ENCODE measurements at regions not wholly inside any gene's neighbourhood (a gene's known extent, or its start where the extent isn't known, plus 50 kb on each side); places are given as distances from the start of the nearest gene placed in this dataset.

GRCh38 chr1:213429642-213430041 lies 378.6 kb downstream of the RPS6KC1 start:
- no peak for ATAC-seq
- TF ChIP-seq ZC3H10 (CRISPR knock-in tag; IDR thresholded peaks at IDR 0.05): no peak
- TF ChIP-seq TSHZ2 (CRISPR knock-in tag; IDR thresholded peaks at IDR 0.05): peak; percentile 56; the same call in 1 of the 2 replicates
- TF ChIP-seq OSR1 (CRISPR knock-in tag; IDR thresholded peaks at IDR 0.05): no peak
- TF ChIP-seq TOX (CRISPR knock-in tag; IDR thresholded peaks at IDR 0.05; ENCODE audit: borderline replicate concordance): no peak
- TF ChIP-seq ESRRG (CRISPR knock-in tag; IDR thresholded peaks at IDR 0.05): no peak
- peak; percentile 57; the same call in 1 of the 2 replicates for TF ChIP-seq BACH2 (CRISPR knock-in tag; IDR thresholded peaks at IDR 0.05; ENCODE audit: borderline replicate concordance)
- TF ChIP-seq, protein P1, sequence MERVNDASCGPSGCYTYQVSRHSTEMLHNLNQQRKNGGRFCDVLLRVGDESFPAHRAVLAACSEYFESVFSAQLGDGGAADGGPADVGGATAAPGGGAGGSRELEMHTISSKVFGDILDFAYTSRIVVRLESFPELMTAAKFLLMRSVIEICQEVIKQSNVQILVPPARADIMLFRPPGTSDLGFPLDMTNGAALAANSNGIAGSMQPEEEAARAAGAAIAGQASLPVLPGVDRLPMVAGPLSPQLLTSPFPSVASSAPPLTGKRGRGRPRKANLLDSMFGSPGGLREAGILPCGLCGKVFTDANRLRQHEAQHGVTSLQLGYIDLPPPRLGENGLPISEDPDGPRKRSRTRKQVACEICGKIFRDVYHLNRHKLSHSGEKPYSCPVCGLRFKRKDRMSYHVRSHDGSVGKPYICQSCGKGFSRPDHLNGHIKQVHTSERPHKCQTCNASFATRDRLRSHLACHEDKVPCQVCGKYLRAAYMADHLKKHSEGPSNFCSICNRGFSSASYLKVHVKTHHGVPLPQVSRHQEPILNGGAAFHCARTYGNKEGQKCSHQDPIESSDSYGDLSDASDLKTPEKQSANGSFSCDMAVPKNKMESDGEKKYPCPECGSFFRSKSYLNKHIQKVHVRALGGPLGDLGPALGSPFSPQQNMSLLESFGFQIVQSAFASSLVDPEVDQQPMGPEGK (CRISPR knock-in tag; IDR thresholded peaks at IDR 0.05; ENCODE audit: borderline replicate concordance): no peak
- peak; percentile 95 for TF ChIP-seq TCF4 (CRISPR knock-in tag; IDR thresholded peaks at IDR 0.05; ENCODE audit: borderline replicate concordance)
- no peak for TF ChIP-seq POU6F1 (CRISPR knock-in tag; IDR thresholded peaks at IDR 0.05; ENCODE audit: borderline replicate concordance, low read depth)
- TF ChIP-seq ISL1 (CRISPR knock-in tag; IDR thresholded peaks at IDR 0.05): 0 out of 2 replicates have a peak, but pooled peaks have one; percentile 30
- TF ChIP-seq RARB (CRISPR knock-in tag; IDR thresholded peaks at IDR 0.05): no peak
- peak; percentile 75; the same call in 1 of the 2 replicates for TF ChIP-seq CSRNP3 (CRISPR knock-in tag; IDR thresholded peaks at IDR 0.05)
- peak; percentile 17; the same call in 1 of the 2 replicates for TF ChIP-seq ZNF70 (CRISPR knock-in tag; IDR thresholded peaks at IDR 0.05)
- TF ChIP-seq ZFP3 (CRISPR knock-in tag; IDR thresholded peaks at IDR 0.05): no peak
- no peak for TF ChIP-seq SNAI2 (CRISPR knock-in tag; IDR thresholded peaks at IDR 0.05)
- peak; percentile 51; the same call in 1 of the 2 replicates for TF ChIP-seq ZNF8 (CRISPR knock-in tag; IDR thresholded peaks at IDR 0.05)
- TF ChIP-seq ZNF565 (CRISPR knock-in tag; conservative IDR thresholded peaks at IDR 0.05; ENCODE audit: low read depth): no peak
- 0 out of 2 replicates have a peak, but pooled peaks have one; percentile 7 for TF ChIP-seq GLIS3 (CRISPR knock-in tag; IDR thresholded peaks at IDR 0.05)
- no peak; the same call in 1 of the 2 replicates for TF ChIP-seq PPARA (CRISPR knock-in tag; IDR thresholded peaks at IDR 0.05; ENCODE audit: borderline replicate concordance)
- TF ChIP-seq CSDC2 (CRISPR knock-in tag; IDR thresholded peaks at IDR 0.05): no peak
- TF ChIP-seq CREB5 (CRISPR knock-in tag; IDR thresholded peaks at IDR 0.05; ENCODE audit: low read depth): no peak

GRCh38 chr1:213435715-213436114 lies 384.7 kb downstream of the RPS6KC1 start:
- ATAC-seq: no peak
- TF ChIP-seq ZNF565 (CRISPR knock-in tag; conservative IDR thresholded peaks at IDR 0.05; ENCODE audit: low read depth) (no peak), BACH2 (CRISPR knock-in tag; IDR thresholded peaks at IDR 0.05; ENCODE audit: borderline replicate concordance) (no peak), OSR1 (CRISPR knock-in tag; IDR thresholded peaks at IDR 0.05) (no peak), SNAI2 (CRISPR knock-in tag; IDR thresholded peaks at IDR 0.05) (no peak), ZNF70 (CRISPR knock-in tag; IDR thresholded peaks at IDR 0.05) (no peak), POU6F1 (CRISPR knock-in tag; IDR thresholded peaks at IDR 0.05; ENCODE audit: borderline replicate concordance, low read depth) (no peak), TSHZ2 (CRISPR knock-in tag; IDR thresholded peaks at IDR 0.05) (no peak), ISL1 (CRISPR knock-in tag; IDR thresholded peaks at IDR 0.05) (no peak), ZNF8 (CRISPR knock-in tag; IDR thresholded peaks at IDR 0.05) (no peak), PPARA (CRISPR knock-in tag; IDR thresholded peaks at IDR 0.05; ENCODE audit: borderline replicate concordance) (no peak), TOX (CRISPR knock-in tag; IDR thresholded peaks at IDR 0.05; ENCODE audit: borderline replicate concordance) (no peak), ESRRG (CRISPR knock-in tag; IDR thresholded peaks at IDR 0.05) (no peak), GLIS3 (CRISPR knock-in tag; IDR thresholded peaks at IDR 0.05) (no peak), CSDC2 (CRISPR knock-in tag; IDR thresholded peaks at IDR 0.05) (no peak), ARNTL (CRISPR knock-in tag; IDR thresholded peaks at IDR 0.05; ENCODE audit: borderline replicate concordance, low read depth) (no peak)
- TF ChIP-seq, protein P1 (CRISPR knock-in tag; IDR thresholded peaks at IDR 0.05; ENCODE audit: borderline replicate concordance): no peak

All from SK-N-SH treated with all-trans-retinoic acid at 6 μM for 48 hours (cell line).